Transverse colon (tissue), 4 donors: ENCODE measurements at regions not wholly inside any gene's neighbourhood (a gene's known extent, or its start where the extent isn't known, plus 50 kb on each side); places are given as distances from the start of the nearest gene placed in this dataset.
A peak's percentile ranks its signal among the peaks of the same experiment; 100 is the strongest.
"Not testable (repeated sequence)": the region's sequence is repeated elsewhere in the genome, so short reads cannot be mapped to it uniquely, and the experiment has no call there.

Source experiments
- DNase-seq: peaks from one replicate; pipeline ENCODE4 v3.0.0-alpha.2; 2019
- H3K27ac ChIP-seq, 4 donors: fragments of 200-600 bp; sonication (generic); 2 replicates each; pipeline ENCODE4 v1.5.1; 2016 to 2018; ENCODE audit warnings: inconsistent platforms in 4 of 4
- H3K27me3 ChIP-seq: fragments of 200-600 bp; sonication (generic); 2 replicates; pipeline ENCODE4 v1.5.1; 2017; ENCODE audit warnings: inconsistent platforms
- H3K36me3 ChIP-seq, 4 donors: fragments of 200-600 bp; sonication (generic); 2 replicates each; pipeline ENCODE4 v1.5.1; 2017 to 2019; ENCODE audit warnings: inconsistent platforms in 4 of 4
- H3K4me1 ChIP-seq, 4 donors: fragments of 200-600 bp; sonication (generic); 2 replicates each; pipeline ENCODE4 v1.5.1; 2017 to 2020; ENCODE audit warnings: inconsistent platforms in 4 of 4
- H3K4me3 ChIP-seq, 4 donors: fragments of 200-600 bp; sonication (generic); 1 replicate in 1 of 4; 2 replicates in 3 of 4; pipeline versions ENCODE4 v1.5.1 to v1.6.1; 2017 to 2019; ENCODE audit warnings: inconsistent platforms in 4 of 4
- H3K9me3 ChIP-seq, 2 donors: fragments of 200-600 bp; sonication (generic); 2 replicates each; pipeline ENCODE4 v1.5.1; 2017 to 2019; ENCODE audit warnings: inconsistent platforms in 2 of 2
- EP300 ChIP-seq: sonication (generic); formaldehyde crosslinking; IDR thresholded peaks from one replicate; pipeline ENCODE4 v1.6.1; 2017; ENCODE audit warnings: antibody characterized with exemption, low read depth
- POLR2A ChIP-seq: fragments of 450-650 bp; IDR thresholded peaks from one replicate; pipeline ENCODE4 v1.6.1; 2016; ENCODE audit warnings: antibody characterized with exemption, mild to moderate bottlenecking, moderate library complexity
- POLR2AphosphoS5 ChIP-seq, 3 donors: sonication (generic); formaldehyde crosslinking; IDR thresholded peaks; one replicate each; pipeline ENCODE4 v1.6.1; 2016; ENCODE audit warnings: antibody characterized with exemption in 3 of 3
- WGBS, 2 donors: methylation state at CpG; one replicate each; pipeline ENCODE4 v1.1.5; 2018; ENCODE audit warnings: low coverage in 1 of 2; 5-methylcytosine and 5-hydroxymethylcytosine counted together
- in situ Hi-C, 4 donors: fragments of 200-750 bp; cut with MboI; loops; one replicate each; pipeline versions ENCODE4 v1.15.0 to v1.15.1; 2017; ENCODE audit warnings: low sequenced_read_pairs in 3 of 4, low pct_ligation_motif_present in 1 of 4, low pct_unique_long_range_greater_than_20kb in 1 of 4
- intact Hi-C: fragments of 100-400 bp; cut with DNase I; formaldehyde crosslinking; loops from one replicate; pipeline ENCODE4 v1.15.1; 2023; ENCODE audit warnings: low total_unique reads
- small RNA-seq, 4 donors: library from RNA; depleted of rRNA; stranded (forward); fragments of <200 nt; gene quantifications; one replicate each; pipeline ENCODE3, GENCODE V24; 2016
- TF ChIP-seq, protein P1 (sequence below), 5 experiments: fragments of 200-600 bp in 3 of 5; fragments of 450-650 bp in 2 of 5; sonication (generic) in 3 of 5; IDR thresholded peaks; 1 replicate in 2 of 5; 2 replicates in 3 of 5; pipeline ENCODE4 v1.5.1; 2016 to 2017; ENCODE audit warnings: antibody characterized with exemption in 5 of 5, inconsistent platforms in 3 of 5, mild to moderate bottlenecking in 2 of 5, moderate library complexity in 1 of 5

DNA sequence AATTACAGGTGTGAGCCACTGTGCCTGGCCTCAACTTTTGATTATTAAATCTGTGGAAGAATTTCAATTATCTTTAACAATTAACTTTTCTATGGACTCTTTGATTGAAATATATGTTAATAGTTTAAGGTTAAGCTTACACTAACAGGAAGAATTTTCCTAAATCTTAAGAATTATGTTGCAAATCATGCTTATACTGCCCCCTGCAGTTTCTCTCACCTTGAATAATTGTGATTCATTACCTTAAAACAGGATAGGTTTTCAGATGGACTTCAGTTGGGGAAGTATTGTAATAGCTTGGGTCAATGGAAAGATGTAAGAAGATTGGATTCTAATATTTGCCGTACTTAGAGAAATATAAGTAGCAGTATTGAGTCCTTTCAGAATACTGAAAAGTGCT is 66.5 kb upstream of the NIPA1 start:
- WGBS, 2 donors, result 79 to 81% methylated on average over 1 of the region's 1 CpG
- H3K27ac ChIP-seq, H3K9me3 ChIP-seq, H3K4me1 ChIP-seq, intact Hi-C loops, in situ Hi-C loops, H3K36me3 ChIP-seq, DNase-seq, H3K4me3 ChIP-seq: not testable (repeated sequence)
- TF ChIP-seq, protein P1, sequence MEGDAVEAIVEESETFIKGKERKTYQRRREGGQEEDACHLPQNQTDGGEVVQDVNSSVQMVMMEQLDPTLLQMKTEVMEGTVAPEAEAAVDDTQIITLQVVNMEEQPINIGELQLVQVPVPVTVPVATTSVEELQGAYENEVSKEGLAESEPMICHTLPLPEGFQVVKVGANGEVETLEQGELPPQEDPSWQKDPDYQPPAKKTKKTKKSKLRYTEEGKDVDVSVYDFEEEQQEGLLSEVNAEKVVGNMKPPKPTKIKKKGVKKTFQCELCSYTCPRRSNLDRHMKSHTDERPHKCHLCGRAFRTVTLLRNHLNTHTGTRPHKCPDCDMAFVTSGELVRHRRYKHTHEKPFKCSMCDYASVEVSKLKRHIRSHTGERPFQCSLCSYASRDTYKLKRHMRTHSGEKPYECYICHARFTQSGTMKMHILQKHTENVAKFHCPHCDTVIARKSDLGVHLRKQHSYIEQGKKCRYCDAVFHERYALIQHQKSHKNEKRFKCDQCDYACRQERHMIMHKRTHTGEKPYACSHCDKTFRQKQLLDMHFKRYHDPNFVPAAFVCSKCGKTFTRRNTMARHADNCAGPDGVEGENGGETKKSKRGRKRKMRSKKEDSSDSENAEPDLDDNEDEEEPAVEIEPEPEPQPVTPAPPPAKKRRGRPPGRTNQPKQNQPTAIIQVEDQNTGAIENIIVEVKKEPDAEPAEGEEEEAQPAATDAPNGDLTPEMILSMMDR (IDR thresholded peaks at IDR 0.05), result peak in 2 of 5 experiments; percentile 15 to 18
- peaks cover 14% of the 10 kb centered on the region for H3K27me3 ChIP-seq

DNA sequence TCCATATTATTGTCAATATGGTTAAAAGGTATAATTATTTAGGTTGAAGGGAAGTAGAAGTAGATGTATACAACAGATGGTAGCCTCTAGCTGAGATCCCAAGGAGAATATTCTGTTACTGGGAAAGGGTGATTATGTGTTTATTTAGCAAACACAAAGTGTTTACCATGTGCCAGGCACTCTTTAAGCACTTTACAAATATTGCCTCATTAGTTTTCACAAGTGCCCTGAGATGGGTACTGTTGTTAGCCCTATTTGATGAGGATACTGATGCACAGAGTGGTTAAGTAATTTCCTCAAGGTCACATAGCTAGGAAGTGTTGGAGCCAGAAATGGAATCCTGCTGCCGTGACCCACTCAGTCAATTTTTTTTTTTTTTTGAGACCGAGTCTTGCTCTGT is 60.3 kb upstream of the NIPA1 start:
- DNase-seq, H3K9me3 ChIP-seq, H3K4me3 ChIP-seq, H3K4me1 ChIP-seq, H3K27me3 ChIP-seq, in situ Hi-C loops, H3K27ac ChIP-seq, H3K36me3 ChIP-seq, intact Hi-C loops: not testable (repeated sequence)
- no CpG with 5 or more reads among the region's 2 CpGs for WGBS, 2 donors

DNA sequence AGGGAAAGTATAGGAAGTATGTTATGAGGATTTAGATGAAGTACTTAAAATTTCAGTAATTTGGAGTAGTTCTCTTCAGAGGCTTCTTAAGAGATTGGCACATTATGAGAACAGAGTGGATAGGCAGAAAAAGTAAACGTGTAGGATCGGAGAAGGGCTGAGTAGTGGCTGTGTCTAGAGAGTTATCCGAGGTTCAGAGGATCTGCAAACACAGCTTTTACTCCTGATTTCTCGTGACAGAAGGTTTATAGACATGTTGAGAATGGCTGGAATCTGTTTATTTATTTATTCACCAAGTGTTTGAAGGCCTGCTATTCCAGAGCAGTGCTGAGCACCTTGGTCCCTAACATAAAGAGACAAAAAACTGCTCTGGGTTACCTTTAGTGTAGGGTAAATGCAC is 51.4 kb upstream of the NIPA1 start:
- H3K4me3 ChIP-seq, H3K27ac ChIP-seq, H3K9me3 ChIP-seq, H3K36me3 ChIP-seq, in situ Hi-C loops, DNase-seq, intact Hi-C loops, H3K27me3 ChIP-seq, H3K4me1 ChIP-seq: not testable (repeated sequence)
- 31 to 65% methylated on average over 3 to 4 of the region's 4 CpGs for WGBS, 2 donors

DNA sequence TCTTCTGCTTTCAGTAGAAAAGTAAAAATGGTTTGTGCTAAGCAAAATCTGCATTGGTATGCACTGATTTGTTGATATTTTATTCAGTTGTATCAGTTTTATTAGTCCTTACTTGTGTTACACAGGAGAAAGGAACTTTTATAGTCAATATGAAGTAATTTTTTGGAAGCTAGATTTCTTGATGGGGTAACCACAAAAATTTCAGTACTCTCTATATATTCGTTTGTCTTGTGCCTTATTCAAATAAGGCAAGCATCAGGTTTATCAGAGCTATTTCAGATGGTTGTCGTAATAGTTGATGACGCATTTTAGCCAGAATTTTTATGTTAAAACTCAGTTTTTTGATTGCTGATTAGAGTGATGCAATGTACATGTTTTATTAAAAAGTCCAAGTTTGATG is 50.7 kb upstream of the NIPA1 start:
- H3K27me3 ChIP-seq, result no peaks in the 10 kb centered on the region
- no peaks in the 10 kb centered on the region for H3K9me3 ChIP-seq
- no peaks in the 10 kb centered on the region for H3K4me1 ChIP-seq
- WGBS, 2 donors, result 86 to 89% methylated on average over 3 of the region's 3 CpGs
- H3K36me3 ChIP-seq, result no peaks in the 10 kb centered on the region
- no peak for TF ChIP-seq POLR2AphosphoS5 (IDR thresholded peaks at IDR 0.05)
- TF ChIP-seq, protein P1 (IDR thresholded peaks at IDR 0.05), result no peak
- no peak for TF ChIP-seq EP300
- no peak for TF ChIP-seq POLR2A
- in situ Hi-C loops (no loop called here), intact Hi-C loops (no loop called here)
- H3K4me3 ChIP-seq, result no peak overlapping the region
- no peak for DNase-seq
- H3K27ac ChIP-seq, result no peak overlapping the region

DNA sequence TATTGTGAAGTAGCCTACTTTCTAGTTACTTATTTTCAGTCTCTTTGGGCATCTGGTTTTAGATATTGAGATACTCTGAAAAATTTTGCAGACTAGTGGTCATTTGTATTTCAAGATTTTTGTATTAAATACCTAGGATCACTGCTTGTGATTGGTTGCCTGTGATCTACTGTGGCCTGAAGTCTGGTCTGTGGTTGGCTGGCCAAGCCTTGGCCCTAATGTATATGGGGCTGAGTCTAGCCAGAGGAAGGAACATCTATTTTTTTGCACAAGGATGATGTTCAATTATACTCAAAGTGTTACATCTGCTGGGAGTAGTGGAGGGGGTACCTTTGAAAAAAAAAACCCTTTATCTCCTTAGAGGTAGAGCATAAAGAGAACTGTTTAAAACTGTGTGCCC is 50.2 kb upstream of the NIPA1 start:
- H3K4me3 ChIP-seq, H3K36me3 ChIP-seq, in situ Hi-C loops, H3K4me1 ChIP-seq, intact Hi-C loops, H3K27me3 ChIP-seq, H3K27ac ChIP-seq, H3K9me3 ChIP-seq, DNase-seq: not testable (repeated sequence)

Small RNA genes in the stretch of these regions (small RNA-seq; reads per million reads assigned to genes)
- gene AC138649.4 (0 reads per million in 4 donors), gene RN7SL495P (0 reads per million in 4 donors)
